ENCODE measurements at regions not wholly inside any gene's neighbourhood (a gene's known extent, or its start where the extent isn't known, plus 50 kb on each side); places are given as distances from the start of the nearest gene placed in this dataset.

DNA sequence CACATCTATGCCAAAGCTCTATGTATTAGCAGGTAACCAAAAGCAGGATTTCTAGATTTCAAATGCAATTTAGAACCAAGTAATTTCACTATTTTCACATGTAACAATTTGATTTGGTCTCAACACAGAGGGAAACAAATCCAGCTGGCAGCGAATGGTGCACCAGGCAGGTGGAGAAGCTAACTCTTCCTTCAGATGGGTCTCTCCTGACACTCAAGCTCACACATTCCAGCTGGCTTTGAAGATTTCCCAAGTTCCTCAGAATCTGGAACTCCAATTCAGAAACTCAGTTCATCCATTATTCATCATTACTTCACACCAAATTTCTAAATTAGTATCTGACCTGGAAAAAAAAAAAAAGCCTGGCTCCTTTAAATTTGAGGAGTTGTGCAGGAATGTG lies 318.1 kb upstream of the NECTIN3 start:
- ChIA-PET SMC1A (ENCODE audit: uncharacterized antibody, unreplicated experiment) (interaction anchor here (1.1 kb wide), 1 partner anchor 12 kb away, joined by 3 read pairs; no protein-coding TSS in a partner anchor), CTCF (no interaction called here), POLR2A (no interaction called here), RAD21 (ENCODE audit: unreplicated experiment) (no interaction called here)
- H3K9me3 ChIP-seq (replicated peaks; ENCODE audit: control insufficient read depth, insufficient read depth, low read length): no peaks in the 10 kb centered on the region
- H4K20me1 ChIP-seq (ENCODE audit: control insufficient read depth, insufficient read depth): no peaks in the 10 kb centered on the region
- no peak for ATAC-seq
- no peak overlapping the region for H3K27ac ChIP-seq (ENCODE audit: control insufficient read depth, insufficient read depth)
- no peaks in the 10 kb centered on the region for H3K27me3 ChIP-seq (replicated peaks in 1 of 2; ENCODE audit: control insufficient read depth in 2 of 2, insufficient read depth in 2 of 2, low read length in 1 of 2)
- no peak overlapping the region for H3K9ac ChIP-seq (ENCODE audit: control insufficient read depth, insufficient read depth, low read length)
- H3K36me3 ChIP-seq (ENCODE audit: control insufficient read depth in 2 of 2, insufficient read depth in 2 of 2, low read length in 1 of 2): no peaks in the 10 kb centered on the region
- in situ Hi-C loops (cut with MboI): no loop called here
- FAIRE-seq: no peak
- no peaks in the 10 kb centered on the region for H3K79me2 ChIP-seq (ENCODE audit: control insufficient read depth, insufficient read depth, low read length)
- no TSS peak for BruUV-seq (replicated peaks)
- DNase-seq (ENCODE audit: low read depth, low spot score): no peak
- no peak overlapping the region for H3K4me2 ChIP-seq (ENCODE audit: control insufficient read depth, insufficient read depth)
- no peak for TF ChIP-seq SMC3 (IDR thresholded peaks at IDR 0.05; ENCODE audit: borderline replicate concordance, low read length)
- TF ChIP-seq TBL1XR1 (IDR thresholded peaks at IDR 0.05; ENCODE audit: low read depth, low read length): no peak
- TF ChIP-seq WRNIP1 (IDR thresholded peaks at IDR 0.05; ENCODE audit: borderline replicate concordance, low read depth, low read length): no peak
- no peak for TF ChIP-seq NR2C1 (IDR thresholded peaks at IDR 0.05)
- TF ChIP-seq CREM (IDR thresholded peaks at IDR 0.05; ENCODE audit: low read depth): no peak
- no peak for TF ChIP-seq ZSCAN29 (IDR thresholded peaks at IDR 0.05)
- TF ChIP-seq, protein P1, sequence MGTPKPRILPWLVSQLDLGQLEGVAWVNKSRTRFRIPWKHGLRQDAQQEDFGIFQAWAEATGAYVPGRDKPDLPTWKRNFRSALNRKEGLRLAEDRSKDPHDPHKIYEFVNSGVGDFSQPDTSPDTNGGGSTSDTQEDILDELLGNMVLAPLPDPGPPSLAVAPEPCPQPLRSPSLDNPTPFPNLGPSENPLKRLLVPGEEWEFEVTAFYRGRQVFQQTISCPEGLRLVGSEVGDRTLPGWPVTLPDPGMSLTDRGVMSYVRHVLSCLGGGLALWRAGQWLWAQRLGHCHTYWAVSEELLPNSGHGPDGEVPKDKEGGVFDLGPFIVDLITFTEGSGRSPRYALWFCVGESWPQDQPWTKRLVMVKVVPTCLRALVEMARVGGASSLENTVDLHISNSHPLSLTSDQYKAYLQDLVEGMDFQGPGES (IDR thresholded peaks at IDR 0.05): no peak
- no peak for TF ChIP-seq TCF7 (IDR thresholded peaks at IDR 0.05; ENCODE audit: borderline replicate concordance)
- TF ChIP-seq SPI1 (IDR thresholded peaks at IDR 0.05; ENCODE audit: borderline replicate concordance, insufficient read depth, low read depth, low read length): no peak
- TF ChIP-seq NR2C2 (IDR thresholded peaks at IDR 0.05; ENCODE audit: borderline replicate concordance, control insufficient read depth, insufficient read length, low read depth): no peak
- no peak for TF ChIP-seq IKZF2 (IDR thresholded peaks at IDR 0.05)
- TF ChIP-seq EGR1 (IDR thresholded peaks at IDR 0.05; ENCODE audit: borderline replicate concordance in 1 of 2, low read depth in 2 of 2, low read length in 2 of 2): no peak
- no peak for TF ChIP-seq NFYA (IDR thresholded peaks at IDR 0.05; ENCODE audit: borderline replicate concordance, low read depth, low read length)
- 31% methylated on average over 1 of the region's 1 CpG for WGBS (ENCODE audit: insufficient coverage, insufficient replicate concordance, low lambda C conversion rate, missing lambda C conversion rate)
- no peaks in the 10 kb centered on the region for H3K4me1 ChIP-seq (ENCODE audit: control insufficient read depth, insufficient read depth, low read length)
- H2AFZ ChIP-seq (ENCODE audit: control insufficient read depth, low read depth, low read length): no peak overlapping the region
- intact Hi-C loops (cut with micrococcal nuclease; ENCODE audit: unreplicated experiment): no loop called here
- H3K4me3 ChIP-seq: no peak overlapping the region

Data from GM12878 (cell line).